Activated CD4-positive, alpha-beta T cell treated with anti-CD3 and anti-CD28 coated beads, Interleukin-2, Interleukin-6, amounts not matched to agents 100 ng/mL and 50 ng/mL, durations not matched to agents 16 hours and 8 hours (primary cell): ENCODE measurements at regions not wholly inside any gene's neighbourhood (a gene's known extent, or its start where the extent isn't known, plus 50 kb on each side); places are given as distances from the start of the nearest gene placed in this dataset.

ENCODE experiments used
- DNase-seq: peaks from one replicate; pipeline ENCODE4 v3.0.0-alpha.2; 2020

DNA sequence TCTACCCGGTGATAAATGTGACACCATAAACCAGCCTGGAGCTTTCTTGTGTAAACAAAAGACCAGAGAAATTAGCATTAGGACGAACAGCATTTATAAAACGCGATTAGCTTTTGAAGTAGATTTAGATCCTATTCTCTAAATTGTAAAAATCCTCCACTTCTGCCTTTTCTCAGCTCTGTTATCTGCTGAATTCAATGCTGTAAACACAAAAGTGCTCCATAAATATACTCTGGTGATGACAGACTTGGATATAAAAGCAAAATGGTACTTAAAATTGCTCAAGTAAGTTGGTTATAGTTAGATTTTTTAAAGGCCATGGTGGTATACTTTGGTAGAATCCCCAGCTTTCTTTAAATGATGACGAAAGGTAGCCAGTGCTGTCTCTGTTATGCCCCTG is 114.6 kb upstream of the RMST start:
- DNase-seq = no peak

DNA sequence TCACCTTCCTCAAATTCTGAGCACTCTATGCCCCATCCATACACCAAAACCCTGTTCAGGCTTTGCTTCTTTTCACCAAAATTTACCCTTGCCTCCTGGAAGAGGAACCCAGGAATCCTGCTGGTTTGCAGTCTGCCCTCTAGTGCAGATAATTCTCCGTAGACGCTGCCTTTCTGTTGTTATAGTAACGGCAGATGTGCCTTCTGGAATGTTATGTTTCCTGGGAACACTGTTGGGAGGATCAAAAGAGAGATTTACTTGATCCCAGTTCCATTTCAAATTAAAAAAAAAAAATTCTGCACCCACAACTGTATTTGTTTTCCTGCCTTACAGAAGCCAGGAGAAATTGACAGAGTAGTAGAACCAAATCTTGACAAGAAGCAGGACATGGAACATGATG is 104.2 kb upstream of the RMST start:
- no peak for DNase-seq

DNA sequence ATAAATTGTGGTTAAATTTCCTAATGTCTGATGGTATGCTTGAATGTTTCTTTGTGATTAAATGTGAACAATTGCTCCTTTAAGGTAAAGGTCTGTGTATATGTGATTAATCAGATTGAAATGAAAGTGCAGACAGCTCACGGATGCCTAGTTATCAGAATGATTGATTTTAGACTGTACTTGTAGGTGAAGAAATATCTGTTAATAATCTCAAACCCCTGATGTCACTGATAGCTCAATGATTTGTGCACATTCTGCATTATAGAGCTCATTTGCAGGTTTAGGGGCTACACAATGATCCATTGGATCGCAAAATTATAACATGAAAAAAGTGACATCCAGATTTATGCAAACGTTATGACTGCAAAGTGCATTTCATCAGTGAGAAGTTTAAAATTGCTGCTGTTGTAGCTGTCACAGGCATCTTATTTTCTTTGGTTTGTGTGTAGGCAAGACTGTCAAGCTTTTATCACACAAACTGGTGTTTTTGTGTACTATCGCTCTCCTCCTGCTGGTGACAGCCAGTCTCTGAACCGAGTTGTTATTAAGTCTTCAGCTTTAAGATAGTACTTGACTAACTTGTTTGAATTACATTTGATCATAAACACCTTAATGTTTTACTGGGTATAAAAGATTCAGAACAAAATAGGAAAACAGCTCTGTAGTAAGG is 103.4 kb upstream of the RMST start:
- DNase-seq = no peak

DNA sequence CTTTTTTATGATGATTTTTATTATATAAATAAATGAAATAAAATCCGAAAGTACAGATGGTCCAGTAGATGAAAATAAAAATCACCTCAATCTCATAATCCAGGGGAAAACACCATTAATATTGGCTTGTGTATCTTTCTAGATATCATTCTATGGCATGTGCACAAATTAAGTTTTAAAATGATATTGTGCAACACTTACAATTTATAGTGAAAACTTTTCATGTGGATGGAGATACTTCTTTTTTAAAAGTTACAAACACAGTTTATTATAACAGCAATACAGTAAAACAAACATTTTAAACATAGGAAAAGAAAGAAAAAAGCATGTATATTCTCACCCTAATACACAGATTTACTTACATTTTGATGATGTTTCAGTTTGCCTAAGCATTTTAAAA is 98.9 kb upstream of the RMST start:
- DNase-seq = no peak

DNA sequence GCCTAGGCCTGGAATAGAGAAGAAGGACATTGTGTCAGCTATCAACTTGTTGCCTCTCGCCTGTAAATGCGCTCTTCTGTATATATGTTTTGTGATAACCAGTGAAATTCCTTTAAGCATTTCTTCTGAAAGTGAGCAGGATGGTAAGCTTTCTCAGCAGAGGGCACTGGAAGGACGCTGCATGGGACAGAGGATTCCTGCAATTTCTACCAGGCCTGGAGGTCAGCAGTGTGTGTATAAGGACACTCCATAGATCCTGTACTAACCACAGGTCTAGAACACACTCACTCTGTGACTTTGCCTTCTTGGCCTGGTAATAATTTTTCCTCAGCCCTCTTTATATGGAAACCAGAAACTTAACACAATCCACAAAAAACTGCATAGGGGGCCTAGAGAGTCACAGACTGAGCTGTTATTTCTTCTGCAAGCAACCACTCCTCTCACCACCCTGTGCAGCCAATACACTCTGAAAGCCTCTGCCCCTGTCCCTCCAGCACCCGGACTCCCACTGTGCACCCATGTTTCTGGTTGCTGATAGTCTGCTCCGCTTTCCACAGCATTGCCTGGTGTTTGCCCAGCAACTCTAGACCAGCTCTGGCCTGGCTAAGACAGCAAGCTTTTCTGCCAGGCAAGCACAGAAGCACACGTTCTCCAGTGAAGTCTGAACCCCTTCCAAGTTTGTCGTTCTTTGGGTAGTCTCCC is 94.0 kb upstream of the RMST start:
- DNase-seq = no peak

DNA sequence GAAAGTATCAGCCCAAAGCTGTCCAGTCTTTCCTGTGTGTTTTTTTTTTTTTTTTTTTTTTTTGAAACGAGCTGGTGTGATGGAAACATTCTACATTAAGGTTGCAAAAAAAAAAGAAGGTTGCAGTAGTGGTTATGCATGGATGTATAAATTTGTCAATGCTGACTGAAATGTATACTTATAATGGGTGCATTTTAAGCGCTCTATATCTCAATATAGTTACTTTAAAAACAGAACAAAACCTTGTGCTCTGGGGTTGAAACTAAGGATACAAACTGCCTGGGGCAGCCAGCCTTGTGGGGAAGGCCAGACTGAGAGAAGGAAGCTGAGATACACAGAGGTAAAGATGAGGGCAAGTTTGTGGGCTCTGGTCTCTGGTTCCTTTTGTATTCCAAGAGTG is 87.3 kb upstream of the RMST start:
- no peak for DNase-seq

DNA sequence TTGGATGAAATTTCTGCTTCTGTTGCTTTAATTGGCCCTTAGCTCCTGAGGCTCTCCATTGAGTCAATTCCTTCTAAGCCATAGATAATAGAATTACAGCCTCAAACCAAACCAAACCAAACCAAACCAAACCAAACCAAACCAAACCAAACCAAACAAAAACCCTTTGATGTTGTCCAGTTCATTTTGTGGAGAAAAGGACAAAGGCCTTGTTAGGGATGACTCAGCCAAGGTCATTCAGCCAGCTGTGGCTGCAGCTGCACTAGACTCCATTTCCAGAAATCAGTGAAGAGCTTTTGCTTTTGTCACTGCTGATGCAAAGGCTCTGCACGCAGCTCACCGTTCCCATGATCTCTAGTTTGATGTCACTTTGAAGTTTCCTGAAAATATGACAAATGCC is 82.2 kb upstream of the RMST start:
- DNase-seq = no peak

DNA sequence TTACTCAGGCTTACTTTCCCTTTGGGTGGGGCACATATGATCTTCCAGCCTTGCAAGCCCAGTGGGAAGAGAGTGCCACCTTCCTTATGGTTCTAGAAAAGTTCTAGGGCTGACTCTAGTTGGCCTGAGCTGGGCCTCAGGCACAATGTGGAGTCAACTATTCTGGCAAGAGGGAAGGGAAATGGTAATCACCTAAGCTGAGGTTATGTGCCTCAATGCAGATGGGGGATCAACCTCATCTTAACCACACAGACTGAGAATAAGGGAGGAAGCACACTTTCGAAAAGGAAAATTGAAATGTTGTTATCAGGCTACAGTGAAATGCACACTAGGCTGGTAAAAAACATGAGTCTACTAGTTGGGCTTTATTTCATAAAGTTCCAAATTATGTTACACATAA is 77.5 kb upstream of the RMST start:
- no peak for DNase-seq

DNA sequence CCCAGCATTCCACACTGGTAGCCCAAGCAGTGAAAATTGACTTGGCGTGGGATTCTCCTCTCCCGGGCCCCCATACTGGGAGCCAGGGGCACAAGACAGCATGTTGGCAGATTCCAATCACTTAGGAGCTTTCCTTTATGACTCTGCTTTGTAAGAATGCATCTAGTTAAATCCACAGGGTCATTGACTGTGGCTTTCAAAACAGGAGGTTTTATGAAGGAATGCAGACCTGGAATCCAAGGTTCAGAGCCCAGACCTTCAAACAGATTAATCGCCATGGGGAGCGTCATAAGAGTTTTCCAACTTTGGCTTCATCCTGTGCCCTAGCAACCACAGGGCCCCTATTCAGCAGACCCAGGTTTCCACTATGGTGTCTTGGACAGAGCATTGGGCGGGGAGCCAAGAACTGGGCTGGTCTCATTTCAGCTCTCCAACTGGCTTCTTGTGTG is 76.4 kb upstream of the RMST start:
- no peak for DNase-seq

DNA sequence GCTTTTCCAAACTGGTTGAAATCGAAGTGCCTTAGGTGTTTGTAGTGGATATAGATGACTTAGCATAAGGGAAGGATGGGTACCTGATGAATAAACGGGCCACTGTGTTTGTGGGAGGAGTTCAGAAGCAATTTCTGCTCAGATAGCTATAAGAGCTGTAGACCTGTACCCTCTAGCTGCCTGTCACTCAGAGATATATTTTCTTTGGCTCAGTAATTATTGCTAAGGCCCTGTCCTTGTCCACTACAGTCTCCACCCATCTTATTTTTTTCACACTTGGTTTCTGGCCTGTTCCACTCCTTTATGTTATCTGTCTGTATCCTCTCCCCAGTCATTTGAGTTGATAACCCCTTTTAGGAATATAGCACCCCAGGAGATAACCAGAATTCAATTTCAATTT is 74.8 kb upstream of the RMST start:
- DNase-seq = no peak

DNA sequence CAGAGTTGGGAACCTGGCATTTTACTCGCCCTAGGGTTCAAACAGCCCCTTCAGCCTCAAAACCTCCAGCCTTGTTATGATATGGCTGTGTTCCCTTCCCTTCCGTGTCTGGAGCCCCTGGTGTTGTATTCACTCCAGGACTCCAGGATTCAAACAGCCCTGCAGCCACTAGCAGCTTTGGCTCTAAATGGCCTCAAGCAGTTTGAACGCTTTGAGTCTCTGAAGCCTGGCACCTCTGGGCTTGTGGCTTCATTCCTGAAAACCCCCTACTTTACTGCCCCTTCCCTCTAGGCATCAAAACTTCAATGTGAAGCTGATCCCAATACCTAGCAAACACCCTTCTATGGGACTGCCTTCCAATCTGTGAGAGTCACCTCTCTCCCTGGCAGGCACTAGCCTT is 67.9 kb upstream of the RMST start:
- DNase-seq = no peak

DNA sequence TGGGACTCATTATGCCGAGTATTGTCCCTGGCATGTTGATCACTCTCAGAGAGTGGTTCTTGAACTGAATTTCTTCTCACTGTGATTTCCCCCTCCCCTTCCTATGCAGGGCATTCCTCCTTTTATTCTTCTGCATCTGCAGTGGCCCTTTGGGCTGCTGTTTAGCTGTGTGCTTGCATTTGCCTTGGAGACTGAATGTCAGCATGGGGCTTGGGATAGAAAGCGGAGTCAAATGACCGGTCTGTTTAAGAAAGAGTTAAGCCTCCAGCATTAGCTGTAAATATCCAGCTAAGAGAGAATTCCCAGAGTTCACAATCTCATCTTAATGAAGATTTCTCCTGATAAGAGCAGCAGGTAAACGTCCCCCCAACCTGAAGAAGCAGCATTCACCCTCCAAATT is 65.6 kb upstream of the RMST start:
- no peak for DNase-seq

DNA sequence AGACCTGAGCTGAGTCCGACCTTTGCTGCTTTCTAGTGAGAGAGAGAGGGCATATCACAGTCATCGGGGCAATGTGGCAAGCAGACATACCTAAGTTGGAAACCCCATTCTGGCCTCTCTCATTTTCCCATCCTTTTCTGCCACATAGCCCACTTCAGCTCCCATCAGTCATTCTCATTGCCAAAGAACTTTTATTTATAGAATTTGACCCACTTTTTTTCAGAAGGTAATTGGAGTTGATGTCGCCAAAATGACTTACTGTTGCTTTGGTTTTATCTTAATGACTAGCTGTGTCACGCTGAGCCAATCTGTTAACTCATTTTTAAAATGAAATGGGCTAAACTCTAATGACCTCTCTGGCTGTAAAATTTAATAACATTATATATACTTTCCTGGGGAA is 63.9 kb upstream of the RMST start:
- DNase-seq = no peak

DNA sequence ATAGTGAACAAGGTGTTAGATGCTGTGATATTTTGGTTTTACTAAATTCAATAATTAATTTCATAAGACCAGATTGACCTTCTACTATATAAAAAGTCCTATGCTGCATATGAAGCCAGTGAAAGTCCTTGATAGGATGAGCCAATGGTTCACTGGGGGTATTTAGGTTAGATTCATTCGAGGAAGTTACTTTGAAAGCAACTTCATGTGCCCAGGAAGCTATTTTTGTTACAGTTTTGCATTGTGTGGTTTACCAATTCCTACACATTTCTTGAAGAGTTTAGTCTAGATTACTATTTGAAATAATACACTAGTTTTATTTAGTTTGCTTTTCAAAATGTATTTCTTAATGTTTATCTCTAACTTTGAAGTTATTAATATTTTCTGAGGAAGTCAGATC is 58.5 kb upstream of the RMST start:
- DNase-seq = no peak

DNA sequence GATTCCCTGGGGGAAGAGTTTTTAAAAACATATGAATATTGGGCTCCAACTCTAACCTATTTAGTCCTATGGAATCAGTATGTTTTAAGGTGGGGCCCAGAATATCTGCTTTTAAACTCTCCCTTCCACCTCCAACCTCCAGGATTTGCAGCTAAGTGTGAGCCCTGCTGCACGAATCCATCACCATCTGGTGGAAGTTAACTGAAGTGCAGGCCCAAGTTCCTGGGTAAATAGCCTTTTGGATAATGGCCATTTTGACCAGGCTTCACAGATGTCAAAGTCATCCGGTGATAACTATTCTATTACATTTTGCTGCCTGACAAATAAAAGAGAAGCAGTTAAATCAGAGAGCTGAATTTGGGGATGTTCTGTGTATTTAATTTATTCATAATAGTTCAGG is 58.1 kb upstream of the RMST start:
- DNase-seq = peak; percentile 23

DNA sequence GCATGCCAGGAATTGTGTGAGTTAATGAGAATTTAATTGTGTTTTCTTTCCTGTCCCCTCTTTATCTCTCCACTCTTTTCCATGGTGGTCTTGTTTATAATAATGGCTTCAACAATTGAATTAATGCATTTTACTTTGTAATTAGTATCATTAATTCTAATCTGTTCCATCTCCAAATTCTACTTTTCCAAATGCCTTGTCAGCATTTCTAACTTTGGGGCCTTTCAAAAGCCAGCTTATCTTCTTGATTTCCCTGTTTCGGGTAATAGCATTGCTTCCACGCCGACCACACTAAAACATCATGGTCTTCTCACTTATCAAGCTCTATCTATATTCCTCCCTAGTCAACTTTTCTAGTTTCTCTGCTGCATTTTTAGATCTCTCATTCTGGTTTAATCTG is 54.2 kb upstream of the RMST start:
- no peak for DNase-seq

DNA sequence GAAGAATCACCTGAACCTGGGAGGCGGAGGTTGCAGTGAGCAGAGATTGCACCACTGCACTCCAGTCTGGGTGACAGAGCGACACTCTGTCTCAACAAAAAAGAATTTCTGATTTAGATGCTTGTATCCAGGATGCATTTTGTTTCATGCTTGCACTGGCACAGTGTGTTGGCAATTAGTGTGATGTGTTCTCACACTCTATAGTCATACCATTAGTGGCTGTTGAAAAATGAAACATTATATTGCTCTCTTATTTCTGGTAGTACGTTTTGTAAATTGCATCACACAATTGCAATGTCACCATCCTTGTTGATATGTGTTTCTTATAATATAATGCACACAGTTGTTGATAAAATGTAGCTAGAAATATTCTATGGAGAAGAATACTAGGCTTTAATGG is 51.3 kb upstream of the RMST start:
- DNase-seq = no peak
